ENCODE measurements at regions not wholly inside any gene's neighbourhood (a gene's known extent, or its start where the extent isn't known, plus 50 kb on each side); places are given as distances from the start of the nearest gene placed in this dataset.
"Not testable (repeated sequence)": the region's sequence is repeated elsewhere in the genome, so short reads cannot be mapped to it uniquely, and the experiment has no call there.

DNA sequence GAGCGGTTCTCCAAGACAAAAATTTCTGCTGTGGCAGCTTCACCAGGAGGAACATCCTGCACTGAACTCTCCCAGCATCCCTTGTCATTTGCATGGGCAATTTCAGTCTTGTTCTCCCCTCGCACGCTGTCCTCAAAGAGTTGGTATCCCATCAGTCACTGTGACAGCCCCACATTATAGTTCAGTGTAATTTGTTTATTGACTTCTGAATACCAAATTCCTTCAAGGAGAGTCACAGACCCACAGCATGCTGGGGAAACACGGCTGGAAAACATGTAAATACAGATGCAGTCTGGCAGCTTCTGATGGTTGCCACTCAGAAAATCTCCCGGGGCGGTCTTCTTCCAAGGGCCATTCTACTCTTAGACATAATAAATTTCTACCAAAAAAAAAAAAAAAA is 151.0 kb upstream of the NEBL start:
- DNase-seq, result no peak

DNA sequence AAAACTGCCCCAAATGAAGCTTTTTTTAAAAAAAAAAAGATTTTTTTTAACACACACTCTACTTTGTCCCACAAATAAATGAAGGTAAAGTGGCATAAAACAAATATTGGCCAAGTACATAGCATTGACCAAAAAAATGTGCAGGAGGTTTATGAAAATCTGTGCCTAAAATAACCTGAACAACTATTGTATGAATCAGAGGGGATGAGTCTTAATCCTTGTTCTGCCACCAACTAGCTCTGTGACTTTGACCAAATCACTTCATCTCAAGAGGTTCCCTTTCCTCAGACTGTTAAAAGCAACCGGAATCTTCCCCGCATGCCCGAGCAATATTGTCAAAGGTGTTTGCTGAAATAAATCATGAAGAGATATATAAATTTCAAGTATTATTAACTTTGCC is 150.4 kb upstream of the NEBL start:
- no peak for DNase-seq

DNA sequence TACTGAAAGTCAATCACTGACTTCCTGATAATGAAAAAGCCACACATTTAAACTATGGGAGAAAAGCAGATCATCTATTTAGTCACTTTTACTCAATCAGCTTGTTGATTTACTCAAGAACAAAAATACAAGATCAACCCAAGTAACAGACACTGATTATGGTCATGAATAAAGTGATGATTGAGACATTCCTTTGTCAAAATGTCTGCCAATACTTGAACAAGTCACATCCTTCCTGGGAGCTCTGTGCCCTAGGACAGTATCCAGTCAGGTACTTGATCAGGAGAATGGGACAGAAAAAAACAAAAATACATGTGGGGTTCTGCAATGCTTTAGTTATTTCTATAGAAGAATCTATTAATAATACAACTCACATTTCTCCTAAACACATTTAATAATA is 150.0 kb upstream of the NEBL start:
- no peak for DNase-seq

DNA sequence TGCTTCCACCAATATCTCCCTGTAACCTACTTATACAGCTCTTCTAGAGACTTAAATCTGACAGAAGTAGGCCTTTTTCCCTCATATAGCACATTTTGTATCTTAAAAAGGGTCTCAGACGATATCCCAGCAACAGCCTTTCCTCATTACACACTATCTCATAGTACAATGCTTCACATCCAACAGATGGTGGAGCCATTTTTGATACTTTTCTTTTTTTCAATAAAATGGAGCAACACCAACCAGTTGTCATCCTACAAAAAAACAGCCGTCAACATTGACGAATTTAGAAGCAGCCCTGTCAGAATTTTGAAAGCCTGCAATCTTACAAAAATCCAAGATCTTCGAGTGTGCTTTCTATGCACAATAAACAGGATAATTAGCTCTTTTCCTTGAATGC is 145.9 kb upstream of the NEBL start:
- no peak for DNase-seq

DNA sequence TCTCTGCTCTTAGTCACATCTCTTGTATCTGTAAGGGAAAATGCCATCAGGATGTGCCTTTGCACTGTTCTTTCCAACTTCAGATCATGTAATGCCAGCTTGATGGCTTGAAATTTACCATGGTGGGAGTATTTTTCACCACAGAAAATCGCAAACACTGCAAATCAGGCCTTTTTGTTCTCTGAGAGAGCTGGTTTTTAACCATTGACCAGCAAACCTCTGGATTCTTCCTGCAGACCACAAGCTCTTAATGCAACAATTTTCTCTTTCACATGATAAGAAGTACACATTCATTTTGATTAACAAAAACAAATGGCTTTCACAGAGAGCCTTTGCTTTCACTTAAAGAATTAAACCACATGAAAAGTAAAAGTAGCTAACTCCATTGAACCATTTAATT is 145.4 kb upstream of the NEBL start:
- DNase-seq, result no peak

DNA sequence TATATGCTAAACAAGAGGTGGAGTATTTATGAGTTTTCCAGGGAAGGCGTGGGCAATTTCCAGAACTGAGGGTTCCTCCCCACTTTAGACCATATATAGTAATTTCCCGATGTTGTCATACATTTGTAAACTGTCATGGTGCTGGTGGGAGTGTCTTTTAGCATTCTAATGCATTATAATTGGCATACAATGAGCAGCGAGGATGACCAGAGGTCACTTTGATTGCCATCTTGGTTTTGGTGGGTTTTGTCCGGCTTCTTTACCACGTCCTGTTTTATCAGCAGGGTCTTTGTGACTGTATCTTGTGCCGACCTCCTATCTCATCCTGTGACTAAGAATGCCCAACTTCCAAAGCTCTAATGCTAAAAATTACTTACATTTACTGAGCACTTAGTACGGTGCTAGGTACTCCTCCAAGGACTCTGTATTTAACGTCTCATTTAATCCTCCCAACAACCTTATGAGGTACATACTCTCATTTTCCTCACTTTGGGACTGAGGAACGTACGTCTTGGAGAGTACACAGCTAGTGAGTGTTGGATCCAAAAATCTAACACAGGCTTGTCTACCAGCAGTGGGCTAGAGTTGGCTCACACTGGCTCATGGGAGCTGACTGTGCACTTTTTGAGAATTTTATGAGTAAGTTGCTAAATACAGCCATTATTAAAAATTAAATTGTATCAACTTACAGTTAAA is 144.8 kb upstream of the NEBL start:
- DNase-seq, result no peak

DNA sequence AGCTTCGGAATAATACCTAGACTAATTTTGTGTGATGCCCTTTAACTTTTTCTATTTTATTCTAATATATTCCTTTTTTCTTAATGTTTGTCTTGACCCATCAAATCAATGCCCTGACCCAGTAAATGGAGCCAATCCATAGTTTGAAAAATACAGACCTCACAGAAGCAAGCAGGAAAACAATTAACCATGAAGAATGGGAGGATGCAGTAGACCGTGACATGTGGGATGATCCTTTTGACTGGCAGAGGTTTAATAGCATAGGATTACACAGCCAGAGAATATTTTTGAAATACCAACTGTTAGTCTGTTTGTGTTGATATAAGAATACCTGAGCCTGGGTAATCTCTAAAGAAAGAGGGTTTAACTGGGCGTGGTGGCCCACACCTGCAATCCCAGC is 142.6 kb upstream of the NEBL start:
- no peak for DNase-seq

DNA sequence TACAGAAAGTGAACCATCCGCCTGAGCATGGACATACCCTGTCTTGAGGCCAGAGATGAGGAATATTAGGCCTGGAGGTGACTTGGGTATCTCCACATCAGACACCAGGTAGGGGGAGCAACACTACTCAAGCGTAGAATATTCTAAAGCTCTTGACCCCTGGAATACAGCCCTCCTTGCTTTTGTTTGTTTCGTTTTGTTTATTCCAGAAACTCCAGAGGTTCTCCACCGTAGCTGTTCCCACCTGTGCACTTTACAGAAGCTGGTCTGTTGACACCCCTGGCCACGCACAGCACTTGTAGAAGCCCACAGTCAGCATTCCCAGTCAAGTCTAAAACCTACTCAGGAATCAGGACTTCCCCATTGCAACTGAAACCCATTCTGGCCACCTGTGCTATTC is 139.6 kb upstream of the NEBL start:
- no peak for DNase-seq

DNA sequence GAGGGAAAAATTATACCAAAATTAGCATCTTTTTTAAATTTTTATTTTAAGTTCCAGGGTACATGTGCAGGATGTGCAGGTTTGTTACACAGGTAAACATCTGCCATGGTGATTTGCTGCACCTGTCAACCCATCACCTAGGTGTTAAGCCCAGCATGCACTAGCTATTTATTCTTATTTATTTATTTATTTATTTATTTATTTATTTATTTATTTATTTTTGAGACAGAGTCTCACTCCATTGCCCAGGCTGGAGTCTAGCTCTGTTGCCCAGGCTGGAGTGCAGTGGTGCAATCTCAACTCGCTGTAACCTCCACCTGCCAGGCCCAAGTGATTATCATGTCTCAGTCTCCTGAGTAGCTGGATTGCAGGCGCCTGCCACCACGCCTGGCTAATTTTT is 137.7 kb upstream of the NEBL start:
- DNase-seq, result not testable (repeated sequence)

DNA sequence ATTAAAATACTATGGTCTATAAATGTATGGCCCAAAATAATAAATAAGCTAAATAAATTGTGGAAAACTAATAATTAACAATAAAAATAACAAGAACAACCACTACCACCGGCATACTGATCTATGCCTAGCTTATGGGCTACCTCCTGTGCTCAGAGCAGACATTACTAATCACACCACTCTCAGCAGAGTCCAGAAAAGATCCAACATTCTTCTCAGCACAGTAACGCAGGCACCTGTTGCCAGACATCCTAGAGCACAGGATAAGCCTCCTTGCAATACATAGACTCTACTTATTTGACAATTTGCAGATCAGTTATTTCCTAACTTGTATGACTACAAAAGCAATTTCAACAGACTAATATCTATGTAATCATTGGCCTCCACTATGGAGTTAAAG is 137.1 kb upstream of the NEBL start:
- DNase-seq, result no peak

DNA sequence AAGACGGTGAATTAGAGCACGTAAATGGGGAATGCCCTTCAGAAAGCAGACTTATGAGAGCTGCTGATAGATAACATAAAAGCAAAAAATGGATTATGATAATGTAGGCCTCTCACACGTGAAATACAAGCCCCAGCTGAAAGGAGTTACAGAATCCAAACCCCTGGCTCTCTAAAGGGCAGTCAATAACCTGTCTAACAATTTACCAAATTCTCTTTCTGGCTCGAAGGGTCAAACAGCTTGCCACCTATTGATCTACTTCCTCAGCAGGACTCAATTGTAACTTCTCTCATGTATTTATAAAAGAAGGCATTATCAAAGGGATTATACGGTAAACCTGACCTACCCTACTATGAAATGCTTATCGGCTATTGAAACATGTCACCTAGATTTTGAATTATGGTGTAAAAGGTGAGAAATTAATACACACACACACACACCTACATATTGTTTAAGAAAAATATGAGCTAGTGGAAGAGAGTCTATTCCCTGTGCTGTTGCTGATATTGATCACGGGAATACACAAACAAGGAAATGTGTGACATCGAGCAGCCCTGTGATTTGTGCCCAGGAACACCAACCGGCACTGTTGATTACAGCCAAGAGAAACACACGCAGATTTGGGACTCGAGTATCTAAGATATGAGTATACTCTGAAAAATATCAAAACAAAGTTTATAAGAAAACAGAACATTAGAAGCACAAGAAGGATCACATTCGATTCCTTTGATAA is 135.6 kb upstream of the NEBL start:
- no peak for DNase-seq

DNA sequence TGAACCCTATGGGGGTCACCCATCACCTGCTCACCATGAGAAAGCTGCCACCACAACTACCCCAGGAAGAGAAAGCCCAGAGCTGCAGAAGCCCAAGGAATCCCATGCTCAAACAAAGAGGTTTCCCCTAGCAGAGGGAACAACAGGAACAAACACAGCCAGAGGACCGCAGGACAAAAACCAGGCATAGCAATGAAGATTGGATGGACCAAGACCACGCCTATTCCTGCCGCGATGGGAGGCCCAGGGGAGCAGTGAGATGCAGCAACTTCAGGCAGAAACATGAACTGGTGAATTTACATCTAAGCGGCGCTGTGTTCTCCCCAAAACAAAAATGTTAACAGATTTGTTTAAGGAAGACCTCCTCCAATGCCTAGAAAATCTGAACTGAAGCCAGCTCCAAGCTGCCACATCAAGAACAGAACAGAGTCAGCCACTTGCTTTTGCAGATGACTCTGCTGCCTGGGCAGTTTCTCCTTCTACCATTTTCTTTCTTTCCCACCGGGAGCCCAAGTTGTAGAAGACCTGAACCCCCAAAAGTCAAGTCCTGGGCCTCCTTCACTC is 134.2 kb upstream of the NEBL start:
- DNase-seq, result no peak

DNA sequence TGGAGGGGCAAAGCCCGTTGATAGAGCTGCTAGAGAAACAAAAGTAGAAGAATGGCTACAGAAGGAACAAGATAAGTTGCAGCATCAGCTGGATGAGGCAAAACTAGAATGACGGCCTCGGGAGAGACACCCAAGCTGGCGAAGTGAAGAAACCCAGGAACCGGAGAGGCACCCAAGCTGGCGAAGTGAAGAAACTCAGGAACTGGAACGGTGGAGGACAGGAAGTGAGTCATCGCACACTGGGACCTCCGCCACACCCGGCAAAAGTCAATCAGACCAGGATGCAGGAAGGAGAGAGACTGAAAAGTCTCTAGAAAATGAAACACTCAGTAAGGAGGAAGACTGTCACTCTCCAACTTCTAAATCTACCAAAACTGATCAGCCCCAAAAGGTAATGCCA is 133.0 kb upstream of the NEBL start:
- no peak for DNase-seq

DNA sequence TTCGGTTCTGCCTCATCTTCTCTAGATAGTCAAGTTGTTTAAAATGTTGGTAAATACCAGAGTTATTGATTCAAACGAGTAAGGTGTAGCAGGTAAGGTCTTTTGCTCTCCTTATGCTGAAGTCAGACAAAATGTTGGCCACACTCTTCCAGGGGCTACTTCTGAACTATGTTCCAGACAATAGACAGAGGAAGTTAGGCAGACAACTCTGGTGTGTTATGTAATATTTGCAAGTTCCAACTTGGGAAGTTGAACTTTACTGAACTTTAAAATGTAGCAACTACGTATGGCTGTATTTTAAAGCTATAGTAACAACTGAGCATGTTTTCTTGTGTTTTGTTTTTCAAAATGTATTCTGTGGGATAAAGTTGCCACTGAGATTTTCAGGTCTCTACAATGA is 125.7 kb upstream of the NEBL start:
- no peak for DNase-seq

DNA sequence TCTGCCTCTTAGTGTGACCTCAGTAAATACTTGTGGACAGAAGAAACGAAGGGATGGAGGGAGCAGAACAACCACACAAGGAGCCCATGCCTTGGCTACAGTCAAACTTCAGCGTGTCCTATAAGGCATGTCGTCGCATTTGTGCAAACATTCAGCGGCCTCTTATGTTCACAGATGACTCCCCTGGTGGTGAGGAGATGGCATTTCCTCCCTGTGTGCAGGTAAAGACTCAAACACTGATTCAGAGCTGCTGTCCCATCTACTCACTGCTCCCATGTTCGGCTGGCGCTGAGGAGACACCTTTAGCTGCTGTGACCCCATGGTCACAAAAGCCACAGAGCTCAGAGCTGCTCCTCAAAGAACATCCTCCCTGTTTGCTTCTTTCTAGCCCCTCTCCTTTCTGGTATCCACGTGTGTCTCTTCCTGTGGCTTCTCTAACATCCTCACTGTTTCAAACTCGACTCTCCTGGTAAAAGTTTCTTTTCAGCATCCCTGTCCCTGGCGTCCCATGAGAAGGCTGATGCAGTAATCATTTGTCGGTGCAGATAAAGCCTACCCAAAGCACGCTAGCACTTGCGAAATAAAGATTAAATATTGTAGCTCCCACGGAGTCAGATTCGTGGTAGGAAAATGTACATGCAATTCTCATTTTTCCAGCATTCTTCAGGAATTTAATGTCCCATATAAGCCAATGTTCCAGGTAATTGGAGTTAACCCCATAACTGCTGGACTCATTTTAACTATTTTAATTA is 124.9 kb upstream of the NEBL start:
- DNase-seq, result no peak

DNA sequence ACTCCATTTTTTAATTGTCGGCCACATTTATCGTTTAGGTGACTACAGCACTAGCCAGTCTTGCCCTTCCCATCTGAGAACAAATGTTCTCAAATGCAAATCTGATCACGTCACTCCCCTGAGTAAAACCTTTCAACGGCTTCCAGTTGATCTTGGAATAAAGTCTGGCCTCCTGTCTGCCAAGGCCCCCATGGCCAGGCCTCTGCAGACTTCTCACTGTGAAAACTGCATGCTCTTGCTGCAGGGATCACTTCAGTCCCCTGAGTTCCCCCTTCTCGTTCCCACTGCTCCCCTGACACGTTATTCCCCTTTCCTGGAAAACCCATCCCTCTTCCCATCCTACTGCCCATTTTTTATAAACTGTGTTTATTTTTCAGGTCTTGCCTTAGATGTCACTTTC is 124.1 kb upstream of the NEBL start:
- no peak for DNase-seq

DNA sequence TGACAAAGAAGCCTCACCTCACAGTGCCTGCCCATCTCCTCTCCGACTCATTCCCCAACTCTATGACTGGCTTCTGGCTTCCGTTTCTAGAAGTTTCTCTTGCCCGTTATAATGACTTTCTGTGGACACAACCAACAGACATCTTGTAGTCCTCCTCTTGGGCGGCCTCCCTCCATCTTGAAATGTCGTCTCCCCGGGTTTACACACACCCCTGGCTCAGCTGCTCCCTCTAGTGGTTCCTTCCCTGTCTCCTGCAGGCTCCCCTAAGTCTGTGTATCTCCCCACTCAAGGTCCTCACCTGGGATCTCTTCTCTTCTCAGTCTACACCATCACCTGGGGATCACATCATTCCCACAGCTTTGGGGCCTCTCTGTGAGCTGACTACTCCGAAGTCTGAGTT is 123.4 kb upstream of the NEBL start:
- no peak for DNase-seq

DNA sequence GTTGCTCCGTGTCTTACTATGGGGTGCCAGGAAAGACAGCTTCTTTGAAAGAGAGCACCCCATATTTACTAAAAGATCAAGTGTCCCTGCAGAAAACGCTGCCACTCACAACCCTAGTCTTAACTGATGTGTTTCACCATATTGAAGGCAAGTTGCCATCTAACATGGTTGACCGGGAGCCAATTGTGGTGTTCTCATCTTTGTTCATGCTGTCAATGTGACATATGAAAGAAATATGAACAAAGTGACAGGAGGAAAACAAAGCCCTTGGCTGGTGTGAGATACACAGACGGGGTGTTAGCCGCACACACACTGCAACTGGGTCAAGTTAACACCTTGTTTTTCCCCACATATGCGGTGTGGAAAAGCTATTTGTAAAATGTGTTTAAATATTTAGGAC is 122.3 kb upstream of the NEBL start:
- no peak for DNase-seq

DNA sequence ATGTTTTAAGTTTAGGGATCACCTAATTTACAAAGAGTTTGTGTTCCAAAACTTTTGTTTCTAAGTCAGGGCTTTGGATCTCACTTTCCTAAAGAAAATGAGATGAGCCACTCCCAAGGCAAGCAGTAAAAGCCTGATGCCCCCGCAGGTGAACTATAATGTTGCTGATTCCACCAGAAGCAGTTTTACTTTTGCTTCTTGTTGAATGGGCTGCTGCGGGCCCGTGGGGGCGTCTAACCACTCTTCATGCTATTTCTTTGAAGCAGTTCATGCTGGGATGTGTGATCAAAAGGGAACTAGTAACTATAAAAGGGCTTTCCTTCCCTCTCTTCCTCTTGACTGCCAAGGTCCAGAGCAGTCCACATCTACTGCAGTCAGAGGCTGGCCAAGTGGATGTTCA is 118.7 kb upstream of the NEBL start:
- no peak for DNase-seq

DNA sequence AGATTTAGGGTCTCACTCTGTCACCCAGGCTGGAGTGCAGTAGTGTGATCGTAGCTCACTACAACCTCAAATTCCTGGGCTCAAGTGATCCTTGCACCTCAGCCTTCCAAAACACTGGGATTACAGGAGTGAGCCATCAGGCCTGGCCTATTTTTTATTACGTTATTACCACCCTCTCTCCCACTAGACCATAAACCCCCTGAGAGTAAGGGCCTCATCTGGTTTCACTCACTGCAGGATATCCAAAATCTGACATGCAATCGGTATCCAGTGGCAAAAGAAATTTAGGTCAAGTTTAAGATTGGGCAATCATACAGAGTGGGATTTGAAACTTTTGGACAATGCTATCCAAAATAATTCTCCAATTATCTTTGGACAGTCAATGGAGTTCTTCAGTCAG is 117.0 kb upstream of the NEBL start:
- no peak for DNase-seq

DNA sequence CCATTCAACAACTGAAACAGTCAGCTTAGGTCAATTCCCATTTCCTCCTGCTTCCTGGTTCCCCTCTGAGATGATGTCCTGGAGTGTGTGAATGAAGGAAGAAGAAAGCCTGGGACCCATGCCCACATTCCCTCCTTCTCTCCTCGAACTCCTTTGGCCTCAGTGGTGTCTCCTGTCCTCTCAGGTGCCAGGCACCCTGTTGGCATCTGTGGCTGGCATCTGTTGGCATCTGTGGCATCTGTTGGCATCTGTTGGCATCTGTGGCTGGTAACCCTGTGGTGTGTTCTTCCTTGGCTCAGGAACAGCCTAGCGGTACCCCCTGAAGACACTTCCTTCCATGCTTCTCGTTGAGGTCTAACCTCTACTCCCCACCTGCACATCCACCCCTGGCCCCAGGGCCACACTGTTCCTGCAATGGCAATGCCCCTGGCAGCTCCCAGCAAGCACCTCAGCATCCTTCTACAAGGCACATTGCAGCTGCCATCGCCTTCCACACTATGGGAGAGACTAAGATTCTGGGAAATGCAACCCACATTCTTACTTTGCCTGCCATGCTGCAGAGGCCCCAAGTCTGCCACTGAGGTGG is 114.4 kb upstream of the NEBL start:
- DNase-seq, result no peak

DNA sequence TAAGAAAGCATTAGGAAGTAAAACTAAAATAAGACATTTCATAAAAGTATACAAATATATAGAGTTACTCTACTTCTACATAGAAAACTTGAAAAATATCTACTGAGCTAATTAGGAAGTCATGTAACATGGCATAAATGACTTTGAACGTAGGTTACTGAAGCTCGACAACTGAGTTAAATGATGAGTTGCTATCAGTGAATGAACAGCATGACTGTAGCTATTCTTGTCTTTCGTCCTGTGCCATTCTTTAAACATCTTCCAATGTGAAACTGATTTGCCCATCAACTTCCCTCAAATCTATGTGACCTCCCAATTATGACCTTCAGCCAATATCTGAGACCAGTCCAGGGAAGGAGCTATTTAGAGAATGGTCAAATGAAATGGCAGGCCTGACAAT is 113.5 kb upstream of the NEBL start:
- no peak for DNase-seq

DNA sequence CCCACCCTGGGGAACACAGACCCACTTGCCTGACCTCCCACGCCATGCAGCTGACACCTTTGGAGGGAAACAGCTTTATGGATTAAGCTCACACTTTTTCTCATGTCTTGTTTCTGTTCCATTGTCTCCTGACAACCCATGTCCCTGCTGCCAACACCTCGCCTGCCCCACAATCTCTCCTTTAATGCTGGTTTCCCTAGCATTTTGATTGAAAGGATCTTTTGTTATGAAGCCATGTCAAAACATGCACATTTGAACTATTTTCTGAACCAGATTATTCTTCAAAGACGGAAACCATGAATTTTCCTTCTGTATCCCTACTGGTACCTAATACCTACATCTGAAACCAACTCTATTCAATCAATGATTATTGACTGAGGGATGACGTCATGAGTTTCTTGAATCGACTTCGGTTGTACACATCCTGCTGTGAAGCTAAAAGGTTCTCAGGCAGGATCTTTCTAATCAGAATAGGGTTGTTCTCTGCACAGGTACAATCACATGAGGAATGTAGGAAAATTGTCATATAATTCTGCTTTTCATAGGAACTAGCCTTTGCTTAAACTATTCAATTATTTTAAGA is 106.2 kb upstream of the NEBL start:
- DNase-seq, result no peak

Measured in T-helper 9 cell (primary cell).